Duodenal mucosa (tissue), 2 donors: ENCODE measurements at regions not wholly inside any gene's neighbourhood (a gene's known extent, or its start where the extent isn't known, plus 50 kb on each side); places are given as distances from the start of the nearest gene placed in this dataset.

Source experiments
- H3K27ac ChIP-seq: one replicate; pipeline ENCODE4 v1.7.0; 2013; ENCODE audit warnings: low read depth, low read length
- H3K27me3 ChIP-seq, 2 donors: one replicate each; pipeline ENCODE4 v1.7.0; 2013; ENCODE audit warnings: low read length in 2 of 2, control low read depth in 1 of 2; ENCODE audit not compliant: insufficient read depth in 2 of 2, control insufficient read depth in 1 of 2
- H3K36me3 ChIP-seq, 2 donors: one replicate each; pipeline ENCODE4 v1.7.0; 2013; ENCODE audit warnings: low read length in 2 of 2, control low read depth in 1 of 2; ENCODE audit not compliant: insufficient read depth in 2 of 2, control insufficient read depth in 1 of 2
- H3K4me1 ChIP-seq, 2 donors: one replicate each; pipeline ENCODE4 v1.7.0; 2013; ENCODE audit warnings: low read length in 2 of 2, control low read depth in 1 of 2; ENCODE audit not compliant: insufficient read depth in 2 of 2, control insufficient read depth in 1 of 2
- H3K4me3 ChIP-seq, 2 donors: one replicate each; pipeline ENCODE4 v1.7.0; 2013; ENCODE audit warnings: low read length in 2 of 2, low read depth in 1 of 2
- H3K9ac ChIP-seq, 2 donors: one replicate each; pipeline ENCODE4 v1.7.0; 2013; ENCODE audit warnings: low read length in 2 of 2, low read depth in 1 of 2
- H3K9me3 ChIP-seq, 2 donors: one replicate each; pipeline ENCODE4 v1.7.0; 2013; ENCODE audit warnings: low read length in 2 of 2, control low read depth in 1 of 2; ENCODE audit not compliant: control insufficient read depth in 1 of 2

DNA sequence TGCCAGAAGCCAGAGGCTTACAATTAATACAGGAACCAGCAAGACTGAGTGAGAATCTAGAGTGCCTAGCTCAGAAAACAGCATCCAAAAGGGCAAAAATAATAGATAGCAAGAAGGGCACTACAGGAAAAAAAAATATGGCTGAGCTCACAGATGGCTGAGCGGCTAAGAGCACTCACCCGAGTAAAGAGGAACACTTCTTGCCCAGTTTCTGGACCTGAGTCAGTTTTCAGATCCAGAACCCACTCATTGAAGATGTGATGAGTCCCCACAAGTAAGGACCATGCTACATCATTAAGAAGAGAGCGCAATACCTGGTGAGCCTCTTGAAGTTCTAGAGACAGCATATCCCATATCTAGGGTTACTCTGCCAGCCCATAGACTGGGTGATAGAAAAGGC, 65.5 kb upstream of the MAP3K1 start:
- Histone ChIP-seq H3K4me3 (no peak overlapping the region), H3K36me3 (no peaks in the 10 kb centered on the region), H3K4me1 (no peaks in the 10 kb centered on the region), H3K9ac (no peak overlapping the region), H3K9me3 (peaks cover 4 to 7% of the 10 kb centered on the region in 2 donors), H3K27ac (no peak overlapping the region), H3K27me3 (no peaks in the 10 kb centered on the region)

DNA sequence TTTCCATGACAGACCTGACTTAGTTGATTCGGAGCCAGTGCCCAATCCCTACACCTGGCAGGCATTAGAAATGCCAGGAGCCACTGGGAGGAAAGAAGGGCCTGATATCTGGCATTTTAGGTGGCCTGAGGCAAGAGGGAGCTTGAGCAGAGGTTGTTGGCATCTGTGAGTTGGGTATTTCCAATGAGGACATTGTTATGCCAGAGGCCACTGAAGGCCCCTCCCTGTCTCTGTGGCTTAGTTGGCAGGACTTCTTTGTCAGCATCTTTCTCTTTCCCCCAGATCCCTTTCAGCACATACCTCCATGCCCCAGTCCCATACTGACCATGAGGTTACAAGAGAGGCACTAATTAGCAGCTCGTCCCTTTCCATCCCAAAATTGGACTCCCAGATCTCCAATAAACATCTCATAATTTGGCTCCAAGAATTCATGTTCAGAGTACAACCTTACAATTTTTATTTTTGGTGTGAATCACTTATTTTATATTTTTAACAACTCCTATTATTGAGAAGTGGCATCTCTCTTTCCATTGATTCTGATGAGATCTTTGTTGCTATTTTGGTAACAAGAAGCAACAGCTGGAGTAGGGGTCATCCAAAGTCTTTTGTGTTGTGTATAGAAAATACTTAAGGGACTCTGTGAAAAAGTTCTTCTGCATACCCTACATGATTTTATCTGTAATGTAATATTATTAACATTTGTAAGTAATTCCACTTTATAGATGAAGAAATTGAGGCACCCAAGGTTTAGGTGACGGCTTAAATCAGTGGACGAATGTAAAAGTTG, 68.6 kb upstream of the MAP3K1 start:
- Histone ChIP-seq H3K27ac (no peak overlapping the region), H3K9me3 (peaks cover 0 to 4% of the 10 kb centered on the region in 2 donors), H3K4me1 (no peaks in the 10 kb centered on the region), H3K4me3 (no peak overlapping the region), H3K36me3 (no peaks in the 10 kb centered on the region), H3K27me3 (no peaks in the 10 kb centered on the region), H3K9ac (no peak overlapping the region)

DNA sequence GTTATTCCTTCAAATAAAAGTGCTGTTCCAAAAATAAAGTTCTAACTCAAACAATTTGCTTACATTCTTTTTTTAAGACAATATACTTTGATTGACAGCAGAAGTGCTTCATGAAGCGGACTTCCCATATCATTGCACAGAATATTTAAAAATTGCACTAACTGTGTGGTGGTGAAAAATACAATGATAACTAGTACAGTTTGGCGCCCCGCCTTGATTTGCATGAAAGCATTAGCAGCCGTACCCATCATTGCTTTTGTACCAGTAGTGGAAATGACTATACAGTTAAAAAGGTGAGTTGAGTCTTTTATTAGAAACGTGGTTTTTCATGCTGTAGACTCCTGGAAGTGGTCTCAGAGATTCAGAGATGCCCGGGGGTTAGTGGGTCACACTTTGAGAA, 69.5 kb upstream of the MAP3K1 start:
- no peak overlapping the region for H3K27ac ChIP-seq
- H3K36me3 ChIP-seq, result no peaks in the 10 kb centered on the region
- no peaks in the 10 kb centered on the region for H3K4me1 ChIP-seq
- no peak overlapping the region for H3K4me3 ChIP-seq
- no peaks in the 10 kb centered on the region for H3K27me3 ChIP-seq
- no peak overlapping the region for H3K9ac ChIP-seq
- no peaks in the 10 kb centered on the region for H3K9me3 ChIP-seq

DNA sequence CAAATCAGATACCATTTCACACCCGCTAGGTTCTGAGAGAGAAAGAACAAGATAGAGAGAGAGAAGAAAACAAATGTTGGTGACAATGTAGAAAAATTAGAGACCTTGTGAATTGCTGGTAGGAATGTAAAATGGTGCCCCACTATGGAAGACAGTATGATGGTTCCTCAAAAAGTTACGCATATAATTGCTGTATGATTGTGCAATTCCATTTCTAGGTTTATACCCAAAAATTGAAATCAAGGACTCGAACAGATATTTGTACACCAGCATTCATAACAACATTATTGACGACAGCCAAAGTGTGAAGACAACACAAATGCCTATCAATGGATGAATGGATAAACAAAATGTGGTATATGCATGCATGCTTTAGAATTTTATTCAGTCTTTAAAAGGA, 74.5 kb upstream of the MAP3K1 start:
- H3K9me3 ChIP-seq, result no peaks in the 10 kb centered on the region
- H3K4me3 ChIP-seq, result no peak overlapping the region
- no peak overlapping the region for H3K9ac ChIP-seq
- H3K4me1 ChIP-seq, result peaks cover 0 to 4% of the 10 kb centered on the region in 2 donors
- no peaks in the 10 kb centered on the region for H3K36me3 ChIP-seq
- no peak overlapping the region for H3K27ac ChIP-seq
- no peaks in the 10 kb centered on the region for H3K27me3 ChIP-seq

DNA sequence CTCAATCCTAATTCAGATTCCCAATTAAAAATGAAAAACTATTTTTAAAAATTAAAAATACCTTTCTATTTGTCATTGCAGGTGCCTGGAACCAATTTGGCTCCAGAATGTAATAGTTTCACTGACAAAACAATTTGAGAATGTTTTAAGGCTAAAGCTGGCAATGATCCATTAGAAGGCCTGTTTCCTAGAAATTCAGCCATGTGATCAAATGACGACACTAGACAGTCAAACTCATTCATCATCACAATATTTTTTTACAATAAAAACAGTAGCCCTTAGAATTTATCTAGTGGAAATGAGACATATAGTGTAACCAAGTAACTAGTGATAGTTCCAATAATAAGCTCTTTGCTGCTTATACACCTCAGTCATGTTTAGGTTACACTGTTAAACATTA, 75.4 kb upstream of the MAP3K1 start:
- no peak overlapping the region for H3K27ac ChIP-seq
- no peaks in the 10 kb centered on the region for H3K36me3 ChIP-seq
- no peak overlapping the region for H3K4me3 ChIP-seq
- H3K27me3 ChIP-seq, result no peaks in the 10 kb centered on the region
- no peaks in the 10 kb centered on the region for H3K9me3 ChIP-seq
- H3K9ac ChIP-seq, result no peak overlapping the region
- H3K4me1 ChIP-seq, result peaks cover 0 to 4% of the 10 kb centered on the region in 2 donors

DNA sequence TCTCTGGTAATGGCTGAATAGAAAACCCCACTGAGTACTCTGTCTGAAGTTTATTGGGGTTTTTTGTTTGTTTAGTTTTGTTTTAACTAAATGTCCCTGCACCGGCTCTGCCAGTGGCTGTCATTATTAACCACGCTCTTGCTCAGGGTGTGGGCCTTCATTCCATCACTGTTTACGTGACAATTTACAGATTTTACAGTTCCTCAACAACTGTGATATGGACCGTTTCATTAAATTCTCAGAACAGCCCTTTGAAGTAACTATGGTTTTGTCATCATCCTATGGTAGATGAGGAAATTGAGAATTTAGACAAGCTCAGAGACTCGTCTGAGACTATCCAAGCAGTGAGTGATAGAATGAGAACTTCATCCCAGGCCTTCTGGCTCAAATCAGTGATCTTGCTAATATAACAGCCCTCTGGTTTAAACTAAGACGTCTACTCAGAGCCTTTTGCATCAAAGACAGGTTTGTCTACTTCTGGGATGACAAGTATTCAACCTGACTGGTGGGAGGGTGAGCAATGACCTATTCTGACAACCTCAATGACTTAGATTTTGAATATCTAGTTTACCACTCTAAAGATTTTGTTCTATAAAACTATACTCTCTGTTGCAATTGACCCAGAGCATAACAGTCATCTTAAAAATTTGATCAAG, 77.3 kb upstream of the MAP3K1 start:
- Histone ChIP-seq H3K27me3 (no peaks in the 10 kb centered on the region), H3K9ac (no peak overlapping the region), H3K36me3 (no peaks in the 10 kb centered on the region), H3K27ac (no peak overlapping the region), H3K4me3 (no peak overlapping the region), H3K4me1 (peaks cover 0 to 4% of the 10 kb centered on the region in 2 donors), H3K9me3 (no peaks in the 10 kb centered on the region)

DNA sequence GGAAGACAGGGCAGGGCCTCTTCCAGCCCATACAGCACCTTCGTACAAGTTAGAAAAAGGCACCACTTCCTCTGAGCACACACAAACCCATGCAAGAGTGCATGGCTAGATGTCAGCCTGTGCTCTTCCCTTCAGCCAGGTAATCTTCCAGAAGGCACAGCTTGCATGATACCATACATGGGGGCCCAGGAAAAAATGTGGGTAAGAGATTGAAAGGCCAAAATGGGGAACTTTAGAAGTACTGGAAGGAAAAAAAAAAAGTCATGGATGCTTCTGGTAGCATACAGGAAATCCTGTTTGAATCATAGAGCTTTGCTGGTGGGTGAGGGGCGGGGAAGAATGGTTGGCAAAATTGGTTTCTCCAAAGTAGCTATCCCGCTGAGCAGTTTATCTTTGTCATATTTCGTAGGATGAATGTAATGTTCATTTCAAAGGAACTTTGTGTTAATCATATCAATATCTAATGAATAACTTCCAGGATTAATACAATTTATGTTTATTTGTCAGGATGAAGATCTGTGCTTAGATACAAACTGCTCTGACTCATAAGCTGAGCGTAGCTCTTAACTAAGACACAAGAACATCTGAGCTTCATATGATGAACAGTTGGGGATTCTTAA, 78.2 kb upstream of the MAP3K1 start:
- Histone ChIP-seq H3K9me3 (no peaks in the 10 kb centered on the region), H3K36me3 (no peaks in the 10 kb centered on the region), H3K27ac (no peak overlapping the region), H3K27me3 (no peaks in the 10 kb centered on the region), H3K9ac (no peak overlapping the region), H3K4me1 (peaks cover 0 to 4% of the 10 kb centered on the region in 2 donors), H3K4me3 (no peak overlapping the region)

DNA sequence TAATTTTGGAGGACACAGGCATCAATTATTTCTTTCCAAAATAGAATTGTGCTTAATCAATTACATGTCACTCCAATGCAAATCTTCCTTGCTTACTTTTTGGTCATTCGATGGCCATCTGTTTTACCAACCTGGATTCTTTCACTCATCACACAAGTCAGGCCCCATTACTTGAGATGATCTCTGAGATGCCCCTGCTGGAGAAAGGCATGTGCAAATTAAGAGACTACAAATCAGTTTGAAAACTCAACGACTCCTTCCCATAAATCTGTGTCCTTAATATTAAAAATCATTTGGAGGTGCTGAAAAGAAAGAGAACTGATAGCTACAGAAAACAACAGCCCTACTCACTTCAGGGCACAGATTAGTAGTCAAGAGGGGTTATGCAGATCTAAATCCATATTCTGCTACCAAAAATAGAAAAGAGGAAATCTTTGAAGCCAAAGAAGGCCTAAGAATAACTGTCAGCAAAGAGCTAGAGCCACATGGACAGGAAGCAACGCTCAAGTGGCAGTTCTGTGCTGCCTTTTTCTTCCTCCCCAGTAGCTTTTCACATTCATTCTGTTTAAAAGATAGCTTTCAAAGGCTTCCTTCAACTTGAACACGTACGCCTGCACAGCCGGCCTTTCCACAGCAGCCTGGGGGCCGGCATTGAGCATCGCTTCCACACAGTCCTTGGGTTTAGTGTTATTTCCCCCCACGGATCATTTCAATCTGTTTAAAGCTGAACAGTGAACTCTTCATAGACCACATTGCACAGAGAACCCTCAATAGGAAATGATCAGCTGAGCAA, 79.3 kb upstream of the MAP3K1 start:
- peaks cover 0 to 4% of the 10 kb centered on the region in 2 donors for H3K4me1 ChIP-seq
- no peak overlapping the region for H3K27ac ChIP-seq

DNA sequence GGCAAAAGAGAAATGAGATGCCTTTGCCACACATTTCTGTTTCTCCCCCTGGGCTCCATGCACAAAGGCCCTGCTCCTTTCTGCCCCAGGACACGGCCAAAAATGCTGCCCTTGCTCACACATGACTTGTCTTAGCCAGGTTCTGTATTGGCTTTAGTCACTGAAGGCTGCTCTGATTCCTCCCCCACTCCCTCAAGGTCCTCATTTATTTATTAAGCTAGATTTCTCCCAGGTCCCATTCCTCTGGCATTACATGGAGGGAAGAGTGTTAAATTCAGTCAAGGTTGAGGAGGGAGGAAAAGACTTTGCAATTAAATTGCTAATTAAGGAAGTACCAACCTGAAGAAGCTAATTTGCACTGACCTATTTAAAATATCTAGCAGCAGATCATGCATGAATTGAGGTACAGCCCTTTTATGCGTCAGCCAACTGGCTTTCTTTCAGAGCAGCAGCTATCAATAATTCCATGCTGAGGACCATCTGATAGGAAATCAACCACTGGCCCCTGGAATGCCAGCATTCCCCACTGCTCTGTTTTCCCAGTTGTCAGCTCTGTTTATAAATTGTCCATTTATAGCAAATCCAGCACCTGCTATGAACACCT, 81.2 kb upstream of the MAP3K1 start:
- Histone ChIP-seq H3K9me3 (no peaks in the 10 kb centered on the region), H3K4me1 (peaks cover 0 to 4% of the 10 kb centered on the region in 2 donors), H3K36me3 (no peaks in the 10 kb centered on the region), H3K27ac (no peak overlapping the region), H3K27me3 (no peaks in the 10 kb centered on the region), H3K4me3 (no peak overlapping the region), H3K9ac (no peak overlapping the region)

More for the DNA sequence above, 79.3 kb upstream of the MAP3K1 start:
- Histone ChIP-seq H3K27me3 (no peaks in the 10 kb centered on the region), H3K36me3 (no peaks in the 10 kb centered on the region), H3K9me3 (no peaks in the 10 kb centered on the region), H3K9ac (no peak overlapping the region), H3K4me3 (no peak overlapping the region)
